H1 (cell line): ENCODE measurements at regions not wholly inside any gene's neighbourhood (a gene's known extent, or its start where the extent isn't known, plus 50 kb on each side); places are given as distances from the start of the nearest gene placed in this dataset.

ENCODE experiments used
- CTCF ChIP-seq, 3 experiments: IDR thresholded peaks; 1 replicate in 2 of 3; 2 replicates in 1 of 3; pipeline versions ENCODE4 v1.5.1 to v1.6.1; 2011; ENCODE audit warnings: low read length in 3 of 3, mild to moderate bottlenecking in 3 of 3, inconsistent platforms in 2 of 3, low read depth in 1 of 3, moderate library complexity in 1 of 3; ENCODE audit not compliant: insufficient read depth in 1 of 3; ENCODE audit errors: control extremely low read depth in 1 of 3
- EP300 ChIP-seq, 2 experiments: IDR thresholded peaks; 1 replicate in 1 of 2; 2 replicates in 1 of 2; pipeline ENCODE4 v1.6.1; 2011 to 2012; ENCODE audit warnings: low read depth in 2 of 2, low read length in 2 of 2, mild to moderate bottlenecking in 2 of 2, borderline replicate concordance in 1 of 2, inconsistent platforms in 1 of 2, moderate library complexity in 1 of 2
- EZH2 ChIP-seq: fragments of 200-600 bp; sonication (generic); IDR thresholded peaks from 2 replicates; pipeline ENCODE4 v1.7.1; 2012; ENCODE audit warnings: low read depth, mild to moderate bottlenecking, moderate library complexity, low read length, inconsistent platforms; ENCODE audit not compliant: severe bottlenecking
- JUND ChIP-seq: IDR thresholded peaks from 2 replicates; pipeline ENCODE4 v1.6.1; 2011; ENCODE audit warnings: mild to moderate bottlenecking, improper control_type of control experiment, low read length
- POLR2A ChIP-seq, 2 experiments: IDR thresholded peaks; 1 replicate in 1 of 2; 2 replicates in 1 of 2; pipeline ENCODE4 v1.6.1; 2011; ENCODE audit warnings: low read depth in 2 of 2, low read length in 2 of 2, mild to moderate bottlenecking in 2 of 2; ENCODE audit errors: control extremely low read depth in 1 of 2
- POLR2AphosphoS5 ChIP-seq: IDR thresholded peaks from 2 replicates; pipeline ENCODE4 v1.6.1; 2011; ENCODE audit warnings: low read depth, low read length
- RAD21 ChIP-seq, 2 experiments: IDR thresholded peaks in 1 of 2; conservative IDR thresholded peaks in 1 of 2; 2 replicates each; pipeline ENCODE4 v1.6.1; 2011; ENCODE audit warnings: low read depth in 2 of 2, low read length in 2 of 2, improper control_type of control experiment in 1 of 2, inconsistent platforms in 1 of 2, mild to moderate bottlenecking in 1 of 2, moderate library complexity in 1 of 2
- RFX5 ChIP-seq: IDR thresholded peaks from 2 replicates; pipeline ENCODE4 v1.6.1; 2011; ENCODE audit warnings: low read depth, low read length, improper control_type of control experiment, borderline replicate concordance
- SIN3A ChIP-seq, 2 experiments: IDR thresholded peaks in 1 of 2; conservative IDR thresholded peaks in 1 of 2; 2 replicates each; pipeline ENCODE4 v1.6.1; 2011 to 2012; ENCODE audit warnings: low read length in 2 of 2, improper control_type of control experiment in 1 of 2, low read depth in 1 of 2, mild to moderate bottlenecking in 1 of 2
- TAF1 ChIP-seq: IDR thresholded peaks from 2 replicates; pipeline ENCODE4 v1.6.1; 2011; ENCODE audit warnings: mild to moderate bottlenecking, low read depth, low read length

- TF ChIP-seq EZH2 (no peak), SIN3A (conservative IDR thresholded peaks at IDR 0.05 in 1 of 2, IDR thresholded peaks at IDR 0.05 in 1 of 2; ENCODE audit: low read depth in 1 of 2, low read length in 2 of 2) (no peak), CTCF (IDR thresholded peaks at IDR 0.05; ENCODE audit: control extremely low read depth in 1 of 3, insufficient read depth in 1 of 3, low read depth in 1 of 3, low read length in 3 of 3) (no peak), JUND (no peak), POLR2AphosphoS5 (no peak), POLR2A (IDR thresholded peaks at IDR 0.05; ENCODE audit: control extremely low read depth in 1 of 2, low read depth in 2 of 2, low read length in 2 of 2) (no peak), TAF1 (no peak), RFX5 (no peak), RAD21 (IDR thresholded peaks at IDR 0.05 in 1 of 2, conservative IDR thresholded peaks at IDR 0.05 in 1 of 2; ENCODE audit: low read depth in 2 of 2, low read length in 2 of 2) (no peak), EP300 (IDR thresholded peaks at IDR 0.05; ENCODE audit: borderline replicate concordance in 1 of 2, low read depth in 2 of 2, low read length in 2 of 2) (no peak)
These were observed 251.9 kb upstream of the LRRC7 start for GRCh38 chr1:69315823-69316222.
